ENCODE measurements at regions not wholly inside any gene's neighbourhood (a gene's known extent, or its start where the extent isn't known, plus 50 kb on each side); places are given as distances from the start of the nearest gene placed in this dataset.
A peak's percentile ranks its signal among the peaks of the same experiment; 100 is the strongest.

GRCh38 chr4:57445686-57446085 is 335.5 kb upstream of the IGFBP7 start:
- intact Hi-C loops (cut with DNase I; ENCODE audit: low total_unique reads), result no loop called here
- Histone ChIP-seq H3K27ac (no peak overlapping the region), H3K9me3 (peaks cover 0 to 7% of the 10 kb centered on the region in 2 donors), H3K4me1 (no peaks in the 10 kb centered on the region), H3K4me3 (no peak overlapping the region), H3K36me3 (no peaks in the 10 kb centered on the region), H3K27me3 (peaks cover 0 to 7% of the 10 kb centered on the region in 2 donors)
- no peak for TF ChIP-seq POLR2AphosphoS5 (IDR thresholded peaks at IDR 0.05)
- TF ChIP-seq CTCF (IDR thresholded peaks at IDR 0.05), result no peak
- TF ChIP-seq POLR2A (IDR thresholded peaks at IDR 0.05), result no peak
- no peak for DNase-seq (ENCODE audit: low spot score in 2 of 2)

GRCh38 chr4:57444671-57445070 is 334.5 kb upstream of the IGFBP7 start:
- no peak for TF ChIP-seq POLR2AphosphoS5 (IDR thresholded peaks at IDR 0.05)
- TF ChIP-seq POLR2A (IDR thresholded peaks at IDR 0.05), result no peak
- no peak for TF ChIP-seq CTCF (IDR thresholded peaks at IDR 0.05)
- Histone ChIP-seq H3K4me3 (no peak overlapping the region), H3K9me3 (no peaks in the 10 kb centered on the region), H3K36me3 (no peaks in the 10 kb centered on the region), H3K27me3 (peaks cover 0 to 7% of the 10 kb centered on the region in 2 donors), H3K4me1 (no peaks in the 10 kb centered on the region), H3K27ac (no peak overlapping the region)
- DNase-seq (ENCODE audit: low spot score in 2 of 2), result no peak
- intact Hi-C loops (cut with DNase I; ENCODE audit: low total_unique reads), result no loop called here

GRCh38 chr4:57443787-57444186 is 333.6 kb upstream of the IGFBP7 start:
- no peak for DNase-seq (ENCODE audit: low spot score in 2 of 2)
- TF ChIP-seq POLR2AphosphoS5 (IDR thresholded peaks at IDR 0.05) (no peak), POLR2A (IDR thresholded peaks at IDR 0.05) (no peak), CTCF (IDR thresholded peaks at IDR 0.05) (no peak)
- Histone ChIP-seq H3K27me3 (peaks cover 0 to 7% of the 10 kb centered on the region in 2 donors), H3K27ac (no peak overlapping the region), H3K36me3 (no peaks in the 10 kb centered on the region), H3K9me3 (no peaks in the 10 kb centered on the region), H3K4me1 (no peaks in the 10 kb centered on the region), H3K4me3 (no peak overlapping the region)
- intact Hi-C loops (cut with DNase I; ENCODE audit: low total_unique reads), result no loop called here

- Histone ChIP-seq H3K27ac (no peak overlapping the region), H3K27me3 (peaks cover 0 to 7% of the 10 kb centered on the region in 2 donors), H3K36me3 (no peaks in the 10 kb centered on the region), H3K9me3 (no peaks in the 10 kb centered on the region), H3K4me3 (no peak overlapping the region), H3K4me1 (no peaks in the 10 kb centered on the region)
- TF ChIP-seq CTCF (IDR thresholded peaks at IDR 0.05) (no peak), POLR2AphosphoS5 (IDR thresholded peaks at IDR 0.05) (no peak), POLR2A (IDR thresholded peaks at IDR 0.05) (no peak)
- intact Hi-C loops (cut with DNase I; ENCODE audit: low total_unique reads), result no loop called here
- DNase-seq (ENCODE audit: low spot score in 2 of 2), result no peak
Observed at GRCh38 chr4:57443308-57443707, 333.1 kb upstream of the IGFBP7 start.

- Histone ChIP-seq H3K27me3 (peaks cover 0 to 7% of the 10 kb centered on the region in 2 donors), H3K27ac (no peak overlapping the region), H3K4me3 (no peak overlapping the region), H3K36me3 (no peaks in the 10 kb centered on the region), H3K4me1 (no peaks in the 10 kb centered on the region), H3K9me3 (no peaks in the 10 kb centered on the region)
- intact Hi-C loops (cut with DNase I; ENCODE audit: low total_unique reads), result no loop called here
- TF ChIP-seq POLR2AphosphoS5 (IDR thresholded peaks at IDR 0.05) (no peak), CTCF (IDR thresholded peaks at IDR 0.05) (peak in 2 of 3 donors; percentile 35 to 48)
- DNase-seq (ENCODE audit: low spot score in 2 of 2), result no peak
Observed at GRCh38 chr4:57442831-57443291, 332.7 kb upstream of the IGFBP7 start.
